H1 (cell line): ENCODE measurements at regions not wholly inside any gene's neighbourhood (a gene's known extent, or its start where the extent isn't known, plus 50 kb on each side); places are given as distances from the start of the nearest gene placed in this dataset.

Experiments
- BRCA1 ChIP-seq: IDR thresholded peaks from 2 replicates; pipeline ENCODE4 v1.6.1; 2012; ENCODE audit warnings: low read depth, low read length, improper control_type of control experiment
- NANOG ChIP-seq: IDR thresholded peaks from 2 replicates; pipeline ENCODE4 v1.6.1; 2011; ENCODE audit warnings: low read length, low read depth, mild to moderate bottlenecking, inconsistent platforms; ENCODE audit not compliant: insufficient read depth, poor library complexity, severe bottlenecking
- SP1 ChIP-seq: IDR thresholded peaks from 2 replicates; pipeline ENCODE4 v1.6.1; 2011; ENCODE audit warnings: low read depth, low read length
- ZNF274 ChIP-seq: IDR thresholded peaks from 2 replicates; pipeline ENCODE4 v1.7.0; 2012; ENCODE audit warnings: low read length, borderline replicate concordance; ENCODE audit errors: extremely low read depth

DNA sequence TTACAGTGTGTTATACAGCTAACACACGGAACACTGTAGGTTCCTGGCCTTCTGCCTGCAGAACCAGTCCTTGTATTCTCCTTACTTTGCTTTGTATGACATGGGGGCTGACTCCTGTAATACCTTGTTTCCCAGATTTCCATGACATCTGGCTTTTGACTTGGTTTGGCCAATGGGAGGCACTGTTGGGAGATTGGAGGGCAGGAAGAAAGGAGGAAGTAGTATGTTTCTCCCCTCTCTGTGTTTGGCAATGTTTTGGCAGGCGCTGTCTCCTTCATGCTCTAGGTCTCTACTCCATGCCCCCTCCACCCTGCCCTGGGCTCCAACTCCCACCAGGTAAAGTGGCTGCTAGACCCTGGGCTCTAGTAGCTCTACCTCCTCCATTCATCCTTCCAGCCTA, 331.1 kb upstream of the SLC14A2 start:
- TF ChIP-seq SP1 (no peak), BRCA1 (no peak), ZNF274 (no peak), NANOG (no peak)
